ENCODE measurements at regions not wholly inside any gene's neighbourhood (a gene's known extent, or its start where the extent isn't known, plus 50 kb on each side); places are given as distances from the start of the nearest gene placed in this dataset.

DNA sequence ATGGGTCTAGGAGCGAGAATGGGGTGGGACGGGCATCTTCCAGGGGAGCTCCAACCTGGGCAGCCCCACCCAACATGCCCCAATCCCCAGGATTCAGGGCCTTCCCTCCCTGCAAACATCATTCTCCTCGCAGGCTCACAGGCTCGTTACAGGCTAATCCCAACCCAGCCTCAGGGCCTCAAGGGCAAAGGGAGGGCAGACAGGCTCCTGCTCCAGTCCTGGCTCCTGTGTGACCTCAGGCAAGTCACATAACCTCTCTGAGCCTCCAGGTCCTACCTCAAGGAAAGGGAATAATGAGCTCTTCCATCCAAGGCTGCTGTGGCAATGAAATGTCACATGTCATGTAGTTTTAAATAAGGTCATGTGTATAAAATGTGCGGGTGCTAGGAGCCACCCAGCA lies 186.5 kb upstream of the TNRC6C start:
- TF ChIP-seq CTCF (conservative IDR thresholded peaks at IDR 0.05), result no peak
- TF ChIP-seq EZH2 (IDR thresholded peaks at IDR 0.05; ENCODE audit: low read depth), result no peak
